ENCODE measurements at regions not wholly inside any gene's neighbourhood (a gene's known extent, or its start where the extent isn't known, plus 50 kb on each side); places are given as distances from the start of the nearest gene placed in this dataset.

DNA sequence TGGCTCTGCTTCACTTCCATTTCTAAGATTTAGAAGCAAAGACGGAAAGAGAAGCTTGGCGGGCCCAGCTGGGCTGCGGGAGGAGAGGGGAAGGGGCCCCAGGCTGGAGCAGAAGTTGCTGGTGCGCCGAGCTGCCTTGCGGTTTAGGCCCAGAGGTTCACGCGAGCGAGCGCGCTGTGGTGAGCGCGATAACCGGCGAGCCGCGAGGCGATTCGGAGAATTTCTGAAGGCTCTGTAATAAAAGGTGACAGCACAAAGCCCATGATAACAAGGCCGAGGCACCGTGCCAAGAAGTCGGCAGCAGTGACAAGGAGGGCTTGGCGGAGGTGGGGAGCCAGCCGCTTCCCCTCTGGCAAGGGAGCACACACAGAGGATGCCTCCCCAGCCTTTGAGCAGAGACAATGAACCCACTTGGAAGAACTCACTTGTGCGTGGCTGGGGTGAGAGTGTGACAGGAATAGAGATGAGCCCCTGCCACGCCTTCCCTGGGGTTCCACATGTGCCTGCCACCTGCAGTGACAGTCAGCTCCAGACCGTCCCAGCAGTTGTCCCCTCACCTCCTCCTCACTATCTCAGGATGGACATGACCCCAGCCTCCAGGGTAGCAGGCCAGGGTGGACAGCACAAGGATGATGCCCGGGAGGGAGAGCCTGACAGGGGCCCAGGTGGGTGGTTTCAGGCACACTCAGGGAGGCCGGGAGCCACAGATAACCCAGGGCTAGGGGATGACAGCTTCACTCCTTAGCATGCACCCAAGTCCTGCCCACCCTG lies 315.2 kb downstream of the UACA start:
- Histone ChIP-seq H3K27ac (ENCODE audit: control insufficient read depth, insufficient read depth) (no peak overlapping the region), H3K36me3 (ENCODE audit: control insufficient read depth in 2 of 2, insufficient read depth in 2 of 2, low read length in 1 of 2) (no peaks in the 10 kb centered on the region), H3K79me2 (ENCODE audit: control insufficient read depth, insufficient read depth, low read length) (no peaks in the 10 kb centered on the region), H3K4me2 (ENCODE audit: control insufficient read depth, insufficient read depth) (no peak overlapping the region), H3K4me3 (no peak overlapping the region), H3K9me3 (replicated peaks; ENCODE audit: control insufficient read depth, insufficient read depth, low read length) (no peaks in the 10 kb centered on the region), H3K9ac (ENCODE audit: control insufficient read depth, insufficient read depth, low read length) (no peak overlapping the region), H2AFZ (ENCODE audit: control insufficient read depth, low read depth, low read length) (no peak overlapping the region), H3K27me3 (replicated peaks in 1 of 2; ENCODE audit: control insufficient read depth in 2 of 2, insufficient read depth in 2 of 2, low read length in 1 of 2) (peaks cover 8 to 19% of the 10 kb centered on the region in 2 experiments), H4K20me1 (ENCODE audit: control insufficient read depth, insufficient read depth) (no peaks in the 10 kb centered on the region), H3K4me1 (ENCODE audit: control insufficient read depth, insufficient read depth, low read length) (no peaks in the 10 kb centered on the region; the same call in 1 of the 2 replicates)
- ChIA-PET CTCF (no interaction called here), POLR2A (interaction anchor here (0.6 kb wide), 1 partner anchor 565 kb away, joined by 3 read pairs; no protein-coding TSS in a partner anchor), RAD21 (ENCODE audit: unreplicated experiment) (no interaction called here), SMC1A (ENCODE audit: uncharacterized antibody, unreplicated experiment) (no interaction called here)
- no TSS peak for BruUV-seq (replicated peaks)
- no peak for DNase-seq (ENCODE audit: low read depth, low spot score)
- ATAC-seq, result no peak
- 20% methylated on average over 29 of the region's 29 CpGs for WGBS (ENCODE audit: insufficient coverage, insufficient replicate concordance, low lambda C conversion rate, missing lambda C conversion rate)
- intact Hi-C loops (cut with micrococcal nuclease; ENCODE audit: unreplicated experiment) (no loop called here), in situ Hi-C loops (cut with MboI) (no loop called here)
- no peak for TF ChIP-seq SMAD1 (IDR thresholded peaks at IDR 0.05; ENCODE audit: low read depth, partially characterized antibody)
- TF ChIP-seq GABPA (IDR thresholded peaks at IDR 0.05; ENCODE audit: low read depth), result no peak
- TF ChIP-seq EGR1 (IDR thresholded peaks at IDR 0.05; ENCODE audit: borderline replicate concordance in 1 of 2, low read depth in 2 of 2, low read length in 2 of 2), result no peak
- TF ChIP-seq ZNF217 (IDR thresholded peaks at IDR 0.05), result no peak
- TF ChIP-seq, protein P1, sequence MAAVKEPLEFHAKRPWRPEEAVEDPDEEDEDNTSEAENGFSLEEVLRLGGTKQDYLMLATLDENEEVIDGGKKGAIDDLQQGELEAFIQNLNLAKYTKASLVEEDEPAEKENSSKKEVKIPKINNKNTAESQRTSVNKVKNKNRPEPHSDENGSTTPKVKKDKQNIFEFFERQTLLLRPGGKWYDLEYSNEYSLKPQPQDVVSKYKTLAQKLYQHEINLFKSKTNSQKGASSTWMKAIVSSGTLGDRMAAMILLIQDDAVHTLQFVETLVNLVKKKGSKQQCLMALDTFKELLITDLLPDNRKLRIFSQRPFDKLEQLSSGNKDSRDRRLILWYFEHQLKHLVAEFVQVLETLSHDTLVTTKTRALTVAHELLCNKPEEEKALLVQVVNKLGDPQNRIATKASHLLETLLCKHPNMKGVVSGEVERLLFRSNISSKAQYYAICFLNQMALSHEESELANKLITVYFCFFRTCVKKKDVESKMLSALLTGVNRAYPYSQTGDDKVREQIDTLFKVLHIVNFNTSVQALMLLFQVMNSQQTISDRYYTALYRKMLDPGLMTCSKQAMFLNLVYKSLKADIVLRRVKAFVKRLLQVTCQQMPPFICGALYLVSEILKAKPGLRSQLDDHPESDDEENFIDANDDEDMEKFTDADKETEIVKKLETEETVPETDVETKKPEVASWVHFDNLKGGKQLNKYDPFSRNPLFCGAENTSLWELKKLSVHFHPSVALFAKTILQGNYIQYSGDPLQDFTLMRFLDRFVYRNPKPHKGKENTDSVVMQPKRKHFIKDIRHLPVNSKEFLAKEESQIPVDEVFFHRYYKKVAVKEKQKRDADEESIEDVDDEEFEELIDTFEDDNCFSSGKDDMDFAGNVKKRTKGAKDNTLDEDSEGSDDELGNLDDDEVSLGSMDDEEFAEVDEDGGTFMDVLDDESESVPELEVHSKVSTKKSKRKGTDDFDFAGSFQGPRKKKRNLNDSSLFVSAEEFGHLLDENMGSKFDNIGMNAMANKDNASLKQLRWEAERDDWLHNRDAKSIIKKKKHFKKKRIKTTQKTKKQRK (IDR thresholded peaks at IDR 0.05; ENCODE audit: low read depth, low read length), result no peak
- no peak for TF ChIP-seq CEBPB (IDR thresholded peaks at IDR 0.05; ENCODE audit: borderline replicate concordance in 1 of 2, low read depth in 2 of 2, low read length in 2 of 2)
- no peak for TF ChIP-seq GATAD2B (conservative IDR thresholded peaks at IDR 0.05; ENCODE audit: low read depth)
- TF ChIP-seq TCF7 (IDR thresholded peaks at IDR 0.05; ENCODE audit: borderline replicate concordance), result no peak
- no peak for TF ChIP-seq RCOR1 (conservative IDR thresholded peaks at IDR 0.05; ENCODE audit: low read depth, low read length)
- no peak for TF ChIP-seq STAT1 (conservative IDR thresholded peaks at IDR 0.05)
- FAIRE-seq, result no peak
